Stimulated activated CD8-positive, alpha-beta memory T cell treated with anti-CD3 and anti-CD28 coated beads, Interleukin-4, amount 100 ng/mL, for 24 hours (primary cell): ENCODE measurements at regions not wholly inside any gene's neighbourhood (a gene's known extent, or its start where the extent isn't known, plus 50 kb on each side); places are given as distances from the start of the nearest gene placed in this dataset.

ENCODE experiments used
- DNase-seq: peaks from one replicate; pipeline ENCODE4 v3.0.0-alpha.2; 2020; ENCODE audit warnings: low read depth

- no peak for DNase-seq
These were observed 170.1 kb upstream of the PITX1 start for GRCh38 chr5:135204151-135204600.

- no peak for DNase-seq
These were observed 169.6 kb upstream of the PITX1 start for GRCh38 chr5:135203593-135204036.

DNA sequence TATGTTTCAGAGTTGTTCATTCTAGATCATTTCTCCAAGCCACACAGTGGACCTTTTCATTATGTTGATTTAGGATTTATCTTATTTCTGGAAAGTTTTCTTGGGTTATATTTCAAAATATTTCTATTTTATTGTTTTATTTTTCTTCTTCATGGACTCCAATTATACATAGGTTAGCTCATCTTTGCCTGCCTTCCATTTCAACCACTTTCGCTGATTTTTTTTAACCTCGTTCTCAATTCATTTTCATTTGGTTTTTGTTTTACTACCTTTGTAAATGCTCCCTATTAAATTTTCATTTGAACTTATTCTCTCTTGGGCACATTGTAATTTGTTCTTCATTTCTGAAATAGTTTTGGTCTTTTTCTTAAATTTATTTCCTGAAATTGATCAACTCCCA is 169.0 kb upstream of the PITX1 start:
- no peak for DNase-seq

- DNase-seq: no peak
These were observed 165.9 kb upstream of the PITX1 start for GRCh38 chr5:135199919-135200318.

DNA sequence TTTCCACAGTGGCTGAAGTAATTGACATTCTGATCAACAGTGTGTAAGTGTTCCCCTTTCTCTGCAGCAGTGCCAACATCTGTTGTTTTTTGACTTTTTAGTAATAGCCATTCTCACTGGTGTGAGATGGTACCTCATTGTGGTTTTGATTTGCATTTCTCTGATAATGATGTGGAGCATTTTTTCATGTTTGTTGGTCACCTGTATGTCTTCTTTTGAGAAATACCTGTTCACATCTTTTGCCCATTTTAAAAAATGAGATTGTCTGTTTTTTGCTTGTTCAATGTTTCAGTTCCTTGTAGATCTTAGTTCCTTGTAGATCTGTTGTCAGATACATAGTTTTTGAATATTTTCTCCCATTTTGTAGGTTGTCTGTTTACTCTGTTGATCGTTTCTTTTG is 162.5 kb upstream of the PITX1 start:
- DNase-seq: no peak

GRCh38 chr5:135195270-135195608 is 161.2 kb upstream of the PITX1 start:
- no peak for DNase-seq

- DNase-seq: no peak
These were observed 160.7 kb upstream of the PITX1 start for GRCh38 chr5:135194573-135195269.

DNA sequence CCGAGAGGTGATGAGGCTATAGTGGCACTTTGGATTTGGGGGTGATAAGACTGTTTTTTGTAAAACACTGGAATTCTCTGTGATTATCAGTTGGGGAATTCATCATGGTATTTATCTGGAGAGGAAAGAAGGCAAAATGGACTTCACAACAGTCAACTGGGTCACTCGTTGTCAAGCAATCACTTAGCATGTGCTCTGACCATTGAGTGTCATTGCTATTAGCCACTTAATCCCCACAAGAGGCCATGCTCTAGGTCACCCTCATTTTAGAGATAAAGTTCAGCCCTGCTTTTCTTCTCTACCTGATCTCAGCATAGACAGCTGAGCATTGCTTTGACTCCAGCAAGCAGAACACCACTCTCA is 160.1 kb upstream of the PITX1 start:
- no peak for DNase-seq

GRCh38 chr5:135193213-135194125 is 159.4 kb upstream of the PITX1 start:
- no peak for DNase-seq

DNA sequence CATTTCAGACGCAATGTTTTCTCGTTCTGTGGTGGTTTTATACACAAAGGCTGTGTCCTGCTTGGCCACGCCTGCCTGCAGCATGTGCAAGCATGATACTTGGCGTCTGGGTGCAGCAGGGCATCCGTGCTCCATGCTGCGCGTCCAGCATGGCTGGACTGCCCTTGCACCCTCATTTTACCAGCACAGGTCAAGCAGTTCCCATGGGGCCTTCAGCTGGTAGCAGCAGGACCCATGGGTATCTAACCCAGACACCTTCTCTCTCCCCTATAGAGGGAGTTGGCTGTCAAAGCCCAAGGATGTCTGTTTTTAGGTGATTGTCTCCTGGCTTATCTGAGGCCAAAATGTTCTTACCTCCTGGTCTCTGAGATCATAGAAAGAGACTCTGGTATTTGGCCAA is 158.3 kb upstream of the PITX1 start:
- DNase-seq: no peak

DNA sequence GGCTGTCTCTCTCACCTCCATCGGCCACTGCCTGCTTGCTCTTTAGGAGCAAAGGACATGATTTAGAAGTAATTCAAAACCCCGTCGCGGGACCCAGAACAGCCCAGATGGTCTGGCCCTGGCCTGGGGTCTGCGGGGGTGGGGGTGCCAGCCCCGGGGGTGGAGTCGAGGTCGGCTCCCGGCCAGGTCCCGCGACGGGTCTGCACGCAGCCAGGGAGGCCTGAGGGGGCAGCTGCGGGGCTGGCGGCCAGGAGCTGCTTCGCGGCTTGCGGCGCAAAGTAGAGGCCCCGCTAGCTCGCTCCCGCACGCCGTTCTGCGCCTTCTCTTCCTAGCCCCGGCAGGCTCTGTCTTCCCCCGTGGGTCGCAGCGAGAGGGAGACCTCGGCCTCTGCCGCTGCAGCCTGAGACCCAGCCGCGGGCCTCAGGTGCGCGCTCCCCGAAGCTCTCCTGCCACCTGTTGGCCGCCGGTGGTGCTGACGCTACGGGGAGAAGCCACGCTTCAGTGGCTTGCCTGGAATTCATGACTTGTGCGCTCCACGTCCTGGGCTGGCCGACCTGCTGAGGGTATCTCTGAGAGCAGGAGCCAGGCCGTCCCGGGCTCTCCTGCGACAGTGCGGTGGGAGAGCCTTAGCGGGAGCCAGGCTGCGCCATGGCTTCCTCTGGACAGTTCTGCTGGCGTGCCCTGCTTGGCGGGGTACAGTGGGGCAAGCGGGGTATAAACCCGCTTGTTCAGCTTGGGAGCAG is 157.2 kb upstream of the PITX1 start:
- peak; percentile 58 for DNase-seq

- no peak for DNase-seq
These were observed 156.5 kb upstream of the PITX1 start for GRCh38 chr5:135190416-135191083.

- no peak for DNase-seq
These were observed 155.0 kb upstream of the PITX1 start for GRCh38 chr5:135189024-135189423.

GRCh38 chr5:135188233-135188914 is 154.3 kb upstream of the PITX1 start:
- no peak for DNase-seq

DNA sequence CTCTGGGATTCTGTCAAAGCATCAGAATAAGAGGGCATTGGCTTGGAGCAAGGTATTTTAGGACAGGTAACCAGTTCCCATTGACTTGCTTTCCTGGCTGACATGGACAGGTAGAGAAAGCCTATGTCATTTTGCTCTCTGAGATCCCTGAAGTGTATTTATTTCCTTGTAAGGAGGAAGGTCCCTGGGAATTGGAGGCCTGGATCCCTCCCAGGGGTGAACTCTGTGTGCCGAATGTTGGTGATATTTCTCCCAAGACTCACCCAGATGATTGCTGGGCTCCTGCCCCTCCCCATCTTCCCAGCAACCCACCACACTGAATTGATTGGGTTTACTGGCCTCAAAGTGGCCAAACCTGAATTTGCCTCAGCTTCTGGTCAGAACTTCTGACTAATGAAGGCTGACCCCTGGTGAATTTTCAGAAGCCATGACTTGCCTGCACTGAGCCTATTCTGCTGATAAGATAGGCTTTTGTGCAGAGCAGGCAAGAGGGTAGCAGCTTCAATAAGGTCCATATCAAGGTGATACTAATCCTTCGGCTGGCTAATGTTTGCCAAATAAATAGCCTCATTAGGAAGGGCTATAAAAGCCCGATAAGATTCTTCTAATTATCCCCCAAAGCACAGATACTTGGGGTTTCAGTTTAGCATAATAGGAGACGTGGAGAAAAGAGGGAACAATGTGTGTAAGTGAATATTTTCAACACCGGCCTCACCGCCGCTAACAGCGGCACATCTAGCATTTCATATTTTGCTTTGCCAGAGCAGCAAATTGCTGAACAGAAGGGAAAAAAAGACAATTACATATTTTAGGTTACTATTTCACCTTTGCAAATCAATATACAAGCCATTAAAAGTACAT is 152.9 kb upstream of the PITX1 start:
- no peak for DNase-seq

DNA sequence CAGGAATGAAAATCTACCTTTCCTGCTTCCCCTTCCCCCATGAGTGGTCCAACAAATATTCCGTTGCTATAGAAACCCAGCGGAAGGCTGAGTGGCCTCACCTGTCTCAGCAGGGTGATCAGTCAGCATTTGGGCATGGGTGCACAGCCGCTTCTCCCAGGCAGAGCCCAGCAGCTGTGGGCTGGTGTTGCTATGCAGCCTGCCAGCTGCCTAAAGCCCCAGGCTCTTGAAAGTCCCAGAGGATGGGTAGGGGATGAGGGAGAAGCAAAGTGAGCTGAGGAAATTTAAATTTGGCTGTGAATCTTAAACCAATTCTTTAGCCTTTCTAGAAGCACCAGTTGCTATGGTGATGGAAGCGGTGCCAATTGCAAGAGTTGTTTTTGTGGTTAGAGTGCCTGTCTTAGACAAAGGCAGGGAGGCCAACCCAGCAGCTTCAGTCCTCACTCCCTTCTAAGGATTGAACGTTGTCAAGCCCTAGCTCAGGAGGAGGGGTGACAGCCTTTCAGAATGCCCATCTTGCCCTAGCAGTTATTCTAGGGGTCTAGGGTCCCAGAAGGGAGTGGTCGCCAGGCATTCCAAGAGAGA is 151.5 kb upstream of the PITX1 start:
- no peak for DNase-seq

GRCh38 chr5:135184646-135185045 is 150.6 kb upstream of the PITX1 start:
- no peak for DNase-seq

DNA sequence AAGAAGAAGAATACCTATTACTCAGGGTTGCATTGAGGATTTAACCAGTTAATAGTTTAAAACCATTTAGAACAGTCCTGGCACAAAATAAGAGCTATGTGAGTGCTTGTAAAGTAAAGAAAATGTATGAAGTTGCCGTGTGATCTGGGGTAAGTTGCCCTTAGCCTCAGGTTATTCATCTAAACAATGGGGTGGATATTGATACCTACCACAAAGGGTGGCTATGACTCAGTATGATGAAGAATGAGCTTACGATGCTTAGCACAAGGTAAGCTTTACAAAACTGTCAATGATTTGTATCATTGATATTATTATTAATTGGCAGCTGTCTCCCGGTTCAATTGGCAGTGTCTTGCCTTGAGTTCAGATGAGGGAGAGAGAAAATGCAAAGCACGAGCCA is 149.4 kb upstream of the PITX1 start:
- DNase-seq: no peak

DNA sequence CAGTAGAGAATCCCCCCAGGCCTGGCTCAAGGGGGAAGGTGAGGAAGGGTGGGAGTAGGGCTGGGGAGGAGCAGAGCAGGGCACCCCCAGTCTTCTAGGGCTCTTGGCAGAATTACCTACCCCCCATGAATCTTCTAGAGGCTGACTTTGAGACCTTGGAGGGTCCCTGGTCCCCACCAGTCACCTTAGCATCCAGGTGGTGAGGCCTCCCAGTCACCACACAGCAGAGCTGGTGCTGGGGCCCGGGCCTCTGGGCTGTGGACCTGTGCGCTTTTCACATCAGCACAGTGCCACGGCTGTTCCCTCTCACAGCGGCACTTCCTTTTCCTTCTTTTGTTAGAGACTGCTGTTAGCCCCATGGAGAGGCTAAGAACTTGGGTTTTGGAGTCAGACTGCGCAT is 148.6 kb upstream of the PITX1 start:
- no peak for DNase-seq

- no peak for DNase-seq
These were observed 147.6 kb upstream of the PITX1 start for GRCh38 chr5:135181653-135182052.
